Activated CD4-positive, alpha-beta T cell treated with anti-CD3 and anti-CD28 coated beads, Interleukin-2, Interleukin-6, amounts not matched to agents 100 ng/mL and 50 ng/mL, durations not matched to agents 16 hours and 8 hours (primary cell): ENCODE measurements at regions not wholly inside any gene's neighbourhood (a gene's known extent, or its start where the extent isn't known, plus 50 kb on each side); places are given as distances from the start of the nearest gene placed in this dataset.
"Not testable (repeated sequence)": the region's sequence is repeated elsewhere in the genome, so short reads cannot be mapped to it uniquely, and the experiment has no call there.

ENCODE experiments used
- DNase-seq: peaks from one replicate; pipeline ENCODE4 v3.0.0-alpha.2; 2020

GRCh38 chr6:164346631-164347030, 932.1 kb downstream of the QKI start:
- no peak for DNase-seq

DNA sequence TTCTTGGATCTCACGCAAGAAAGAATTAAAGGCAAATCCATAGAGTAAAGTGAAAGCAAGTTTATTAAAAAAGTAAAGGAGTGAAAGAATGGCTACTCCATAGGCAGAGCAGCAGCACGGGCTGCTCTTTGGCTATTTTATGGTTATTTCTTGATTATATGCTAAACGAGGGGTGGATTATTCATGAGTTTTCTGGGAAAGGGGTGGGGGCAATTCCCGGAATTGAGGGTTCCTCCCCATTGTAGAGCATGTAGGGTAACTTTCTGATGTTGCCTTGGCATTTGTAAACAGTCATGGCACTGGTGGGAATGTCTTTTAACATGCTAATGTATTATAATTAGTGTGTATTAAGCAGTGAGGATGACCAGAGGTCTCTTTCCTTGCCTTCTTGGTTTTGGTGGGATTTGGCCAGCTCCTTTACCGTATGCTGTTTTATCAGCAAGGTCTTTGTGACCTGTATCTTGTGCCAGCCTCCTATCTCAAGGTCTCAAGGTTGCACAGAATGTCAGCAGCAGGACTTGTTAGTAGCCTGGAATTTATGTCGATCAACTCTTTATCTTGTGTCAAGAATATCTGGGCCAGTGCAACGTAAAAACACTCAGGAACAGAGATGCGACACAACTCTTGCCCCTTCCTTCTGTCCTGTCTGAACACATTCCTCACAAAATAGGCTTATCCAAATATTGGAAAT, 931.4 kb downstream of the QKI start:
- no peak for DNase-seq

- DNase-seq = no peak
Observed at GRCh38 chr6:164345327-164345726, 930.8 kb downstream of the QKI start.

DNA sequence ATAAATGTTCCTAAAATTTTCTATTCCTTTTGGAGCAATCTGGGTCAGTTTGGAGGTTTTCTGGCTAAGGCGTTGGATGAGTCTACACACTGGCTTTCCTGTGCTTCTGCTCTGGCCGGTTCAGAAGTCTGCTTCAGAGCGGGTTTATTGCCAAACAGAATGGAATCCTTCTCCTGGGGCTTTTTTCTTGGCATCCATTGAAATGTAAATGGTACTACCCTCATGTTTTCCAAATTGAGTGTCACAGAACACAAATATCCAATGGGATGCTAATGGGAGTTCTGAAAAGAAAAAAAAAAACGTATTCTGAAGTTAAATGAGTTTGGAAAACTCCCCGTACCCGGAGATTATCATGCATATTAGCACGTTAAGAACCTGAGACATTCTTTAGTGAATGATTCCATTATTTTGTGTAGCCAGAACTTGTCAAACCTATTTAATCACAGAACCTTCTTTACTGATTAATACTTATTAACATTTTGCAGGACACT, 930.3 kb downstream of the QKI start:
- DNase-seq = no peak

- DNase-seq = not testable (repeated sequence)
Observed at GRCh38 chr6:164339442-164339841, 924.9 kb downstream of the QKI start.

DNA sequence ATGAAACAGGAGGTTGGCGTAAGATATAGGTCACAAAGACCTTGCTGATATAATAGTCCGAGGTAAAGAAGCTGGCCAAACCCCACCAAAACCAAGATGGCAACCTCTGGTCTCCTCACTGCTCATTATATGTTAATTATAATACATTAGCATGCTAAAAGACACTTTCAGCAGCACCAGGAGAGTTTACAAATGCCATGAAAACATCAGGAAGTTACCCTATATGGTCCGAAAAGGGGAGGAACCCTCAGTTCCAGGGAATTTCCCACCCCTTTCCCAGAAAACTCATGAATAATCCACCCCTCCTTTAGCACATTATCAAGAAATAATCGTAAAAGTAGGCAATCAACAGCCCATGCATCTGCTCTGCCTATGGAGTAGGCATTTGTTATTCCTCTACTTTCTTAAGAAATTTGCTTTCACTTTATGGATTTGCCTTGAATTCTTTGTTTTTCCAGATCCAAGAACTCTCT, 923.4 kb downstream of the QKI start:
- no peak for DNase-seq

GRCh38 chr6:164337024-164337924, 922.8 kb downstream of the QKI start:
- no peak for DNase-seq

DNA sequence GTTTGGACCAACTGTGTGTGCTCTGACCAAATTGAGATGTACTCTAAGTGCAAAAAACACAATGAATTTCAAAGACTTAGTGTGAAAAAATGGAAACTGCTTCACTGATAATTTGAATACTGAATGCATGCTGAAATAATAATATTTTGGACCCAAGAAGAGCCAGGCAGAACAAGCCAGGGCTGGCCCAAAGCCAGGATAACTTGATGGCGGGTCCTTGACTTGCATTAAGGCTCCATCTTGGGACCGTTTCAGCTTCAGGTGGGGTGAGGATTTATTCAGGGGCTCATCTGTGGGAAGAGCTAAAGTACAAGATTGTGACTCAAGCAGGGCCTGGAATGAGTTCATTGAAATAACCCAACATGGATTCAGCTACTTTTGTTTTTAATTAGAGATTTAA, 921.9 kb downstream of the QKI start:
- DNase-seq = no peak

DNA sequence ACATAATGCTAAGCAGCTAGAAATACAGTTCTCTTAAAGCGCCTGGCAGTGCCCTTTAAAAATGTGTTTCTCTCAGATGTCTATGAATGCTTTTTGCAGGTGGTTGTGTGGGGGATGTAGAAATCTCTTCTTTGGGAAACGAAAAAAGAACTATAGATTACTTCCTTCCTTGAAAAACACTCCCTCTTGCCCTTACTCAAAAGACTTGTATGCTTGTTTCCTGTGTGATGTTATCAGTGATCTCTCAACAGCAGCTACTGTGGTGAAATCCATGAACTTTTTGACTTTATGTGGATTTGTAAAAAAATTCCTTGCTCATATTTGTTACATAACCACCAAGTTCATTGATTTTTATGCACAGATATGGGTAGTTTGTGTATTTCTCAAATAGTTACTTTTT, 916.5 kb downstream of the QKI start:
- no peak for DNase-seq

DNA sequence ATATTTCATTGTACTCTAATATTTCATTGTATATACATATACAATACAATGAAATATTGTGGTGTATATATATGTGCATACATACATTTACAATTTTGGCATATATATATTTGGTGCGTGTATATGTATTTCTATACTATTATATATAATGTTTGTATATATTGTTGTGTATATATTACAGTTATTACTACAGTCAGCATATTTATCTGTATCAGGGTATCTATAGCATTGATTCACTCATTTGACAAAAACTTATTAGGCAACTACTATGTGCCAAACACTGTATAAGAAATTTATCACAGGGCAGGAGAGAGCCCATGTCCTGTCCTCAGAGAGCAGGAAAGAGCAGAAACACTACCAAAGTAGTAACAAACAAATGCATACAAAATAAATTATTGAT, 910.6 kb downstream of the QKI start:
- DNase-seq = no peak

DNA sequence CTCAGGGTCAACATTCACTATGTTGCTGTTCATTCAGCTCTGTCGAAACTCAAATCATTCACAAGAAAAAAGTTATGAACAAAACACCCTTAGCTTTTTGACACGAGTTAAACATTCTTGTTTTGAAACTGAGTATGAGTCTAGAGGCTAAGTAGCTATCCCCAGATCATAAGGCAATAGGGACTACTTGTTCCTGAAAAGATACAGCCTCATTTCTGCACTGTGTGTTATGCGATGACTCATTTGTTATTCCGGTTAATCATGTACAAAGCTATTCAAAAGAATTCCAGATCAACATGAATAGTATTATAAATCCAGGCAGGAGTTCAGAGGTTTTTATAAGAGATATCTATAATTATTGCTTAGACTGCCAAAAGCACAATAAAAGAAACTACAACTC, 908.0 kb downstream of the QKI start:
- no peak for DNase-seq

DNA sequence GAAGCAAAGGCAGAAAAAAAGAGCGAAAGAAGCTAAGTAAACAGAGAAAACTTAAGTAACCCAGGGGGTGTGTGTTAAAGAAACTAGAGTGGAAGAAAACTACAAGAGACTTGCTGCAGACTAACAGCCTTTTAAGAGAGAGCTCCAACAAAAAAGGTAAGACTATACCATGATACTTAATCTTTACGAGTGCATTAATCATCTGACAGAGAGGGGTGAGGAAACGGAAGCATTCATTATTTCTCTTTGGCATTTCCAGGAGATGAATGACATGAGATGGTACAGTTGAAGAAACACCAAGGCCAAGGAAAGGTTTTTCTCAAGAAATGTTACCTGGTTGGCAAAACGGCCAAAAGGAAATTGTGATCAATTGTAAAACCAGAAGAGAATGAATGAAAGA, 906.8 kb downstream of the QKI start:
- no peak for DNase-seq

GRCh38 chr6:164315376-164315775, 900.9 kb downstream of the QKI start:
- DNase-seq = no peak

DNA sequence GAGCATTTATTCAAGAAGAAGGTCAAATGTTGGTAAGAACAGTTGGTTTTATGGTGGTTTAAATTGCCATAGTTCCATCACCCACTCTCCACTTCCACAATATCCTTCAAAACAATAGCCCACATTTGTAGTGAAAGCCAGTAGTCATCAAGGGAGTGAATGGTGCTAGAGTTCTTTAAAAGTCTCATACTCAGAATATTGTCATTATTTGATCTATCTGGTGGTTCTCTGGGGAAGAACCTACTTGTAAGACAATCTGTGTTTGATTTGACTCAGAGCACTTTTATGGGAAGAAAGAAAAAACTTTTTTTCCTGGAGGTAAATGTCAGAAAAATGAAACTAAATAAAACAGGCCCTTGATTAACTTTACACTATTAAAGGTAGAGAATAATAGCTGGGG, 893.8 kb downstream of the QKI start:
- DNase-seq = no peak

DNA sequence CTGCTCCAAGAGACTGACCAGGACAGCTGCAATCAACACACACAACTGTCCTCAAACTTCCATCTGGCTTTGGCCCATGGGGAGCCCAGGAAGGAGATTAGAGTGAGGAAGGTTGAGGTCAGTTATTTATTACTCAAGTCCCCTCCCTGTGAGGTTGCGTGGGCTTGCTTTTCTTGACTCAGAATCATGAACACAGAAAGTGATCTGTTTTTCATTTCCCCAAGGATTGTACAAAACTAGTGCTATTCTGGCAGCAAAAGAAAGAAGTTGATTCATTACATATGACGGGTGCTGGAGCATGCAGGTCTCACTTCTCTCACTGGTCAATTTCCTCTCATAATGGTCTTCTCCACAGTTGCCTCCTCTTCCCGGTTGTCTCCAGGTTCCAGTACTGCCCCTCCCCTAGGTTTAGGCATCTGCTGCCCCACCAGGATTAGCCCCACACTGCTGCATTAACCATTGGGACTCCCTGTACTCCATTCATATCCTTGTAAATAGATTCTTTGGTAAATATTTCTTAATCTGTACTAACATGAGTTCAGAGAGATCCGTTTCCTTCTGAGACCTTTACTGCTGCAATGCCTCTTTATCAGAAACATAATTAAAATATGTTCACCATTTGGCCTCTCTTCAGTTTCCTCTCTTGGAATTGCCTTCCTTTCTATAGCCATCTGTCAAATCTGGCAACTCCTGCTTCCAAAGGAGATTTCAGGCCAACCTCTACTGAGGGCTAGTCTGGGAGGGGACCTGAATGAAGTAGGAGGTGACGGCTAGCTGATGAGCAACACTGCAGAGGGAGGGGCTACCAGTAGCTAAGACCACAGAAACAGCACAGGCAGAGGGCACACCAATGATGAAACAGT, 888.8 kb downstream of the QKI start:
- no peak for DNase-seq

- no peak for DNase-seq
Observed at GRCh38 chr6:164296411-164296810, 881.9 kb downstream of the QKI start.

DNA sequence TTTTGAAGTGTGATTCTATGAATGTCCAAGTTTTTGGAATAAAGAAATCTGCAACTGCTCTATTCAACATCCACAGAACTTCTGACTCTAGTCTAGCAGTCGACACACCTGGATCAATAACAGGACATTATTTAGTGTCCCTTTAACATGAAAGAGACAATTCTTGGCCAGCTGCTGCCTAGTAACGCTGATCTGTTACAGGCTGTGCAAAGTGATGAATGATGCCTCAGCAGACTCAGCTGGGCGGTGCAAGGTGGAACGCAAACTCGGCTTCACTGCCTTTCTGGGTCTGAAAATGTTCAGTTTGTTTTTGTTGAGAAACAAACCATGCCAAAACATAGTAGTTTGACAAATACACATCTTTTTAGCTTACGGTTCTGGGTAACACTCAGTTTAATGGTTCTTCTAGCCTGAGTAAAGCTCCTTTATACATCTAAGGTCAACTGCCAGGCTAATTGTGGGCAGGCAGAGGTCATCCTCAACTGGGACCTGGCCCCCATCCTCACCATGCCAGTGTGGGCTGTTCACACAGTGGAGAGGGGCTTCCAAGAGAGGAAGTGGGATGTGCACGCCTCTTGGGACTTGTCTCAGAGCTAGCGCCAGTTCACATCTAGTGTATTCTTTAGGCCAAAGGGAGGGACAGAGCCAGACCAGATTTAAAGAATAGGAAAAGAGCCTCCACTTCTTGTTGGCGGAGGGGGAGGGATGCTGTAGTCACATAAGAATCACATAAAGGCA, 879.7 kb downstream of the QKI start:
- no peak for DNase-seq

DNA sequence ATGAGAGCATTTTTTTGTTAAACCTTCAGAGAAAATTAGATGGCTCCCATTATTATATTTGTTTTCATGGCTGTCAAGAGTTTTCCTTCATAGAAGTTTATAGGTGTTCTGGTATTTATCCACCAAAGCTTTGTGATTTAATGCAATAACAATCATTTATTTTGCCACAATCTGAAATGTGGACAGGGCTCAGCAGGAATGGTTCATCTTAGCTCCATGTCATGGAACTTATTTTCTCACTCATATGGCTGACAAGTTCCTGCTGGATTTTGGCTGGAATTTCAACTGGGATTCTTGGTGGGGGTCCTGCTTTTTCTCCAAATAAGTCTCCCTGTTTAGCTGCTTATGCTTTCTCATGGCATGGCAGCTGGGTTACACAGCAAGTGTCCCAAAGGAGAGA, 876.7 kb downstream of the QKI start:
- DNase-seq = no peak

DNA sequence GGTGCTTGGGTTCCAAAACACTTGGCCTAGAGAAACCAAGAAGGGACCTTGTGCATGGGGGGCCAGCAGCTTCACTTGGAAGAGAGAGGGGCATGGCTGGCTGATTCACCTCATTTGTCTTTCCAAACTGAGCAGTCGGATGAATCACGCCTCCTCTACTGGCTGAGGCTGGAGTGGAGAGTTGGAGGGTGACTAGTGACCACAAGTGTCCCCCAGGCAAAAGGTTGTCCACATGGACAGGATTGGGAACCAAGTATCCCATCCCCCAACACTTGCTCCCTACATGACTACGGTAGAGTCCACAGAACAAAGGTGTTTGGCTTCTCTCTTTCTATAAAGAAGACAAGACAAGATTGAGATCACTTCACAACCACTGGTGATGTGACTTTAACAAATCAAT, 875.6 kb downstream of the QKI start:
- no peak for DNase-seq

DNA sequence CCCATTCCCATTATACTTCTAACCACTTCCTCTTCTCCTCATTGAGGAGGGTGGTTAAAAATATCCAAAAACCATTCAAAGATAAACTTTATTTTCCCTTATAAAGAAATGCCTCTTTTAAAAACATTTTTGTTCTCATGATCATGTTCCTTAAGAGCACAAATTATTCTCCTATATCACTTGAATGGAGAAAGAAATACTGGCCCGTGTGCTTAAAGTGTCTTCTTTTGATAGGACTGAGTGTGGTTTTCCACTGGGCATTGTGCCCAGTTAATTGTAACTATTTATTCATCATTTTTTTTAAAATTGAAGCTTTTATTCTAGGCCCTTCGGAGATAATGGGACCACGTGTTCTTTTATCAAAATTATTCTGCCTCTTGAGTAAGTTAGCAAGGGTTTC, 871.5 kb downstream of the QKI start:
- DNase-seq = no peak

DNA sequence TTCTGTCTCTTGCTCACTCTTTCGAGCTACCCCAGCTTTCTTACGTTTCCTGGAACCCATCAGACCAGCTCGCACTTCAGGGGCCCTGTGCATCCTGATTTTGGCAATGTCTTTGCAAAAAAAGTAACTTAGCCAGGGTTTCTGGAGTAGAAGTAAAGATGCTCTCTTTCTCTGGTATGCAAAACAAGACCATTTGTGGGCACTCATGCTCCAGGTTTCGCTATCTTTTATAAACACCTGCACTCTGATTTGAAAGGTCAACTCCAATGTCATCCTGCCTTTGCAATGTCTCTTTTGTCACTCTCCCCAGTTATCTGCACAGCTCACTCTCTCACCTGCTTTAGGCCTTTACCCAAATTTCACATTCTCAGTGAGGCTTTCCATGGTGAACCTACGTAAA, 869.1 kb downstream of the QKI start:
- no peak for DNase-seq

- DNase-seq = no peak
Observed at GRCh38 chr6:164276211-164276610, 861.7 kb downstream of the QKI start.
